ENCODE measurements at regions not wholly inside any gene's neighbourhood (a gene's known extent, or its start where the extent isn't known, plus 50 kb on each side); places are given as distances from the start of the nearest gene placed in this dataset.

- no peak for TF ChIP-seq CTCF (IDR thresholded peaks at IDR 0.05)
- TF ChIP-seq POLR2A (IDR thresholded peaks at IDR 0.05), result no peak
Observed at GRCh38 chr7:3133811-3134385, 90.2 kb upstream of the CARD11 start.

All from gastroesophageal sphincter (tissue), 3 donors.